K562 (cell line): ENCODE measurements at regions not wholly inside any gene's neighbourhood (a gene's known extent, or its start where the extent isn't known, plus 50 kb on each side); places are given as distances from the start of the nearest gene placed in this dataset.

Experiments used
- ATAC-seq: fragments of 200-7000 bp; cut with Tn5 transposase; 3 replicates; pipeline ENCODE4 v1.9.1; 2020; ENCODE audit warnings: moderate library complexity
- BruUV-seq: library from RNA; stranded (reverse); fragments of 400-500 nt; replicated peaks from 2 replicates; lab custom pipeline; 2021; lab: Mats Ljungman, UMichigan
- CTCF ChIA-PET: fragments of 300-600 bp; formaldehyde crosslinking; extraction: SDS; loops from one replicate; lab custom pipeline; 2021; ENCODE audit warnings: low intra/inter-chr PET ratio; lab: Yijun Ruan, JAX
- POLR2A ChIA-PET: fragments of 300-600, 350-650 bp; sonication (Branson Sonifier 250); formaldehyde crosslinking; extraction: SDS; loops from one replicate; lab custom pipeline; 2021; ENCODE audit warnings: antibody characterized with exemption, inconsistent platforms; lab: Yijun Ruan, JAX
- DNase-seq, 4 experiments: peaks; one replicate each; pipeline versions ENCODE4 v3.0.0 to v3.0.0-alpha.2; 2011 to 2018; ENCODE audit warnings: low spot score in 3 of 4, mixed read lengths in 3 of 4; ENCODE audit errors: extremely low read depth in 1 of 4
- FAIRE-seq: peaks from 2 replicates; lab custom pipeline; 2011; peaks lifted over from hg19 to GRCh38; lab: Jason Lieb, UNC
- H2AFZ ChIP-seq: 2 replicates; pipeline ENCODE4 v1.6.0; 2011; ENCODE audit warnings: low read depth, low read length, control low read depth, inconsistent platforms
- H3K27ac ChIP-seq: fragments of 200-600 bp; 3 replicates; pipeline ENCODE4 v1.8.0; 2011; ENCODE audit warnings: low read depth, mild to moderate bottlenecking, control low read depth, inconsistent platforms, low read length, moderate library complexity, mixed read lengths; ENCODE audit errors: extremely low read depth
- H3K27me3 ChIP-seq, 2 experiments: fragments of 300-600 bp in 1 of 2; 2 replicates in 1 of 2; 3 replicates in 1 of 2; pipeline versions ENCODE4 v1.6.0 to v1.8.0; 2011; ENCODE audit warnings: inconsistent platforms in 2 of 2, low read length in 2 of 2, mild to moderate bottlenecking in 1 of 2, mixed read lengths in 1 of 2, moderate library complexity in 1 of 2; ENCODE audit not compliant: control insufficient read depth in 2 of 2, insufficient read depth in 2 of 2
- H3K36me3 ChIP-seq: fragments of 300-600 bp; 3 replicates; pipeline ENCODE4 v1.8.0; 2011; ENCODE audit warnings: mild to moderate bottlenecking, low read length, inconsistent platforms; ENCODE audit not compliant: control insufficient read depth, insufficient read depth
- H3K4me1 ChIP-seq, 2 experiments: fragments of 200-600 bp in 1 of 2; replicated peaks in 1 of 2; 2 replicates in 1 of 2; 3 replicates in 1 of 2; pipeline versions ENCODE4 v1.5.1 to v1.8.0; 2011; ENCODE audit warnings: inconsistent platforms in 2 of 2, low read length in 2 of 2, mild to moderate bottlenecking in 1 of 2, mixed read lengths in 1 of 2, moderate library complexity in 1 of 2; ENCODE audit not compliant: control insufficient read depth in 2 of 2, insufficient read depth in 2 of 2
- H3K4me2 ChIP-seq: 2 replicates; pipeline ENCODE4 v1.6.1; 2011; ENCODE audit warnings: low read length, control low read depth, inconsistent platforms, mixed read lengths; ENCODE audit not compliant: insufficient read depth
- H3K4me3 ChIP-seq: fragments of 200-600 bp; sonication (generic), shearing (Covaris generic); 2 replicates; pipeline ENCODE4 v1.5.1; 2016; ENCODE audit warnings: control low read depth, inconsistent platforms
- H3K79me2 ChIP-seq: fragments of 200-600 bp; 3 replicates; pipeline ENCODE4 v1.8.0; 2011; ENCODE audit warnings: low read length, inconsistent platforms; ENCODE audit not compliant: control insufficient read depth, insufficient read depth
- H3K9ac ChIP-seq, 2 experiments: 2 replicates each; pipeline versions ENCODE4 v1.6.0 to v1.6.1; 2011; ENCODE audit warnings: low read depth in 2 of 2, low read length in 2 of 2, control low read depth in 1 of 2, inconsistent platforms in 1 of 2, mild to moderate bottlenecking in 1 of 2, mixed read lengths in 1 of 2; ENCODE audit not compliant: insufficient read depth in 1 of 2
- H3K9me1 ChIP-seq: one replicate; pipeline ENCODE4 v1.6.0; 2011; ENCODE audit warnings: inconsistent platforms, mild to moderate bottlenecking, low read length, moderate library complexity; ENCODE audit not compliant: control insufficient read depth, insufficient read depth
- H3K9me3 ChIP-seq: replicated peaks from 2 replicates; pipeline ENCODE4 v1.5.1; 2011; ENCODE audit warnings: low read depth, low read length, inconsistent platforms; ENCODE audit not compliant: control insufficient read depth, insufficient read depth
- H4K20me1 ChIP-seq: replicated peaks from 2 replicates; pipeline ENCODE4 v1.6.1; 2011; ENCODE audit warnings: low read length, inconsistent platforms, mixed read lengths; ENCODE audit not compliant: control insufficient read depth, insufficient read depth
- DACH1 ChIP-seq: fragments of 450-650 bp; IDR thresholded peaks from 2 replicates; pipeline ENCODE4 v1.6.1; 2018; ENCODE audit not compliant: partially characterized antibody
- DMBX1 ChIP-seq: fragments of 250-450 bp; sonication (Bioruptor Pico); IDR thresholded peaks from 2 replicates; pipeline ENCODE4 v1.8.0; 2022; ENCODE audit warnings: inconsistent platforms, mild to moderate bottlenecking, moderate library complexity, borderline replicate concordance
- FOXK2 ChIP-seq, 2 experiments: fragments of 450-650 bp; IDR thresholded peaks in 1 of 2; conservative IDR thresholded peaks in 1 of 2; 2 replicates each; pipeline ENCODE4 v1.6.1; 2016; ENCODE audit warnings: low read depth in 2 of 2, mild to moderate bottlenecking in 1 of 2
- HIVEP1 ChIP-seq: fragments of 250-450 bp; sonication (Bioruptor Pico); IDR thresholded peaks from 2 replicates; pipeline ENCODE4 v1.4.0; 2020; ENCODE audit warnings: mild to moderate bottlenecking
- MCM3 ChIP-seq: fragments of 450-650 bp; IDR thresholded peaks from 2 replicates; pipeline ENCODE4 v1.6.1; 2016
- MED1 ChIP-seq: sonication (generic); formaldehyde crosslinking; IDR thresholded peaks from 2 replicates; pipeline ENCODE4 v1.8.1; 2023; ENCODE audit warnings: missing genetic modification reagents, borderline replicate concordance
- RBM14 ChIP-seq: fragments of 200-400 bp; formaldehyde crosslinking; IDR thresholded peaks from 2 replicates; pipeline ENCODE4 v1.6.1; 2018; ENCODE audit warnings: low read depth, mild to moderate bottlenecking, low read length, moderate library complexity, borderline replicate concordance; ENCODE audit not compliant: insufficient read depth
- STAG1 ChIP-seq: sonication (generic); formaldehyde crosslinking; IDR thresholded peaks from 2 replicates; pipeline ENCODE4 v1.5.0; 2020; ENCODE audit warnings: missing genetic modification reagents, borderline replicate concordance
- TAF9B ChIP-seq: fragments of 450-650 bp; IDR thresholded peaks from 2 replicates; pipeline ENCODE4 v1.6.1; 2018; ENCODE audit warnings: mild to moderate bottlenecking; ENCODE audit not compliant: partially characterized antibody
- ZNF133 ChIP-seq: fragments of 250-450 bp; sonication (Bioruptor Pico); IDR thresholded peaks from 2 replicates; pipeline ENCODE4 v1.4.0; 2020; ENCODE audit warnings: mild to moderate bottlenecking
- ZNF253 ChIP-seq: fragments of 250-450 bp; sonication (Bioruptor Pico); conservative IDR thresholded peaks from 2 replicates; pipeline ENCODE4 v1.6.1; 2021; ENCODE audit warnings: mild to moderate bottlenecking
- WGBS: fragments of 100-300 bp; shearing (Covaris generic); methylation state at CpG from one replicate; pipeline ENCODE4 v1.1.6; 2016; ENCODE audit warnings: low coverage, mixed read lengths; ENCODE audit not compliant: insufficient coverage; ENCODE audit errors: missing lambda C conversion rate; 5-methylcytosine and 5-hydroxymethylcytosine counted together
- in situ Hi-C: fragments of 300-500 bp; cut with MboI; formaldehyde crosslinking; loops from 4 replicates; pipeline ENCODE4 v1.15.0; 2018; ENCODE audit warnings: inconsistent platforms, mixed read lengths
- intact Hi-C: fragments of 100-400 bp; cut with micrococcal nuclease; formaldehyde crosslinking; loops from 2 replicates; pipeline ENCODE4 v1.14.2; 2022
- TF ChIP-seq, protein P1 (sequence below): fragments of 450-650 bp; IDR thresholded peaks from 2 replicates; pipeline ENCODE4 v1.6.1; 2017; ENCODE audit warnings: mild to moderate bottlenecking, moderate library complexity
- TF ChIP-seq, protein P2 (sequence below): fragments of 200-800 bp; sonication (Bioruptor generic); IDR thresholded peaks from 2 replicates; pipeline ENCODE4 v1.6.1; 2017; ENCODE audit warnings: missing genetic modification characterization, missing compliant biosample characterization
- TF ChIP-seq, protein P3 (sequence below): sonication (generic); formaldehyde crosslinking; IDR thresholded peaks from 2 replicates; pipeline ENCODE4 v1.8.0; 2022; ENCODE audit warnings: mild to moderate bottlenecking, missing genetic modification reagents

DNA sequence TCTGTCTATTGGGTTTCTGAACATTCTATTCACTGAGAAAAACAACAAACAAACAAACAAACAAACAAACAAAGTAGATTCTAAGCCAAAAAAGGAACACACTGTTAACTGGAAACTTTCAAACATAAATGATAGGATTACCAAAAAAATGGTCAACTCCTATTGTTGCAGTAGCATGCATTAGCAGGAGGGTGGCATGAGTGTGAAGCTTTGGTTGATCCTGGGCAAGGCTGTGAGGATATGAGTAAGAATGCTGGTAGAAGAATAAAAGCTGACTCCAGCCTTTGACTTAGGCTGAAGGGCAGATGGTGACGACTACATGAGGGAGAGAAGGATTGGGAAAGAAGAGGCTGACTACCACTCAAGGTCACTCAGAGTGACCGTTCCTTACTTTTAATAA lies 810.3 kb downstream of the VGLL3 start:
- POLR2A ChIA-PET, result no interaction called here
- H4K20me1 ChIP-seq, result no peaks in the 10 kb centered on the region
- BruUV-seq, result no TSS peak
- no peaks in the 10 kb centered on the region for H3K27me3 ChIP-seq
- H3K9ac ChIP-seq, result no peak overlapping the region
- no peak overlapping the region for H3K4me3 ChIP-seq
- intact Hi-C loops, result no loop called here
- H3K79me2 ChIP-seq, result no peaks in the 10 kb centered on the region
- H3K4me2 ChIP-seq, result no peak overlapping the region
- no peak overlapping the region for H3K27ac ChIP-seq
- FAIRE-seq, result no peak
- TF ChIP-seq, protein P1, sequence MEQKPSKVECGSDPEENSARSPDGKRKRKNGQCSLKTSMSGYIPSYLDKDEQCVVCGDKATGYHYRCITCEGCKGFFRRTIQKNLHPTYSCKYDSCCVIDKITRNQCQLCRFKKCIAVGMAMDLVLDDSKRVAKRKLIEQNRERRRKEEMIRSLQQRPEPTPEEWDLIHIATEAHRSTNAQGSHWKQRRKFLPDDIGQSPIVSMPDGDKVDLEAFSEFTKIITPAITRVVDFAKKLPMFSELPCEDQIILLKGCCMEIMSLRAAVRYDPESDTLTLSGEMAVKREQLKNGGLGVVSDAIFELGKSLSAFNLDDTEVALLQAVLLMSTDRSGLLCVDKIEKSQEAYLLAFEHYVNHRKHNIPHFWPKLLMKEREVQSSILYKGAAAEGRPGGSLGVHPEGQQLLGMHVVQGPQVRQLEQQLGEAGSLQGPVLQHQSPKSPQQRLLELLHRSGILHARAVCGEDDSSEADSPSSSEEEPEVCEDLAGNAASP, result no peak
- TF ChIP-seq ZNF253 (CRISPR knock-in tag) (no peak), STAG1 (CRISPR knock-in tag) (no peak)
- TF ChIP-seq, all 486 proteins: peak for 0
- DNase-seq (no peak), ATAC-seq (no peak)
- CTCF ChIA-PET, result no interaction called here
- Histone ChIP-seq H3K36me3 (no peaks in the 10 kb centered on the region), H3K4me1 (no peaks in the 10 kb centered on the region), H3K9me3 (no peaks in the 10 kb centered on the region), H2AFZ (no peak overlapping the region), H3K9me1 (no peaks in the 10 kb centered on the region)
- in situ Hi-C loops, result no loop called here
- WGBS, result 0% methylated on average over 2 of the region's 2 CpGs

DNA sequence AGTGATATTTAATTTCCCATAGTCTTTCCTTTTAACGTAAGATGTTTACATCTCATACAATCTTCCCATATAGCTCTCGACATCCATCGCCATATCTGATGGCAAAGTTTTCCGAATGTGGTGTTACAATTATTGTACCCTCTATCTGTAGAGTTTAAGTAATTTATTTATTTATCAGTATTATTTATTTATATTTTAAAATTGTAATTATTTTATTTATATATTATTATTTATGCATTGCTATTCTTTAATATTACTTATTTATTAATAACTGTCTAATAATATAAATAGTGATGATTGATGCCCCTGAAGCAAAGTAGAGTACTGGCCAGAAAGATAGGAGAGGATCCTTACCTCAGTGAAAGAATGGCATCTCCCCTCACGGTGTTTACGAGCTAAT lies 812.9 kb downstream of the VGLL3 start:
- DNase-seq (no peak), ATAC-seq (no peak), FAIRE-seq (no peak)
- Histone ChIP-seq H3K9me1 (no peaks in the 10 kb centered on the region), H3K4me3 (no peak overlapping the region), H4K20me1 (no peaks in the 10 kb centered on the region), H3K4me2 (no peak overlapping the region), H3K79me2 (no peaks in the 10 kb centered on the region), H3K36me3 (no peaks in the 10 kb centered on the region), H2AFZ (no peak overlapping the region), H3K9me3 (no peaks in the 10 kb centered on the region), H3K4me1 (no peaks in the 10 kb centered on the region), H3K9ac (no peak overlapping the region), H3K27ac (no peak overlapping the region), H3K27me3 (no peaks in the 10 kb centered on the region)
- BruUV-seq, result no TSS peak
- ChIA-PET CTCF (no interaction called here), POLR2A (no interaction called here)
- 4% methylated on average over 6 of the region's 6 CpGs for WGBS
- in situ Hi-C loops, result no loop called here
- intact Hi-C loops, result no loop called here
- TF ChIP-seq, protein P2, sequence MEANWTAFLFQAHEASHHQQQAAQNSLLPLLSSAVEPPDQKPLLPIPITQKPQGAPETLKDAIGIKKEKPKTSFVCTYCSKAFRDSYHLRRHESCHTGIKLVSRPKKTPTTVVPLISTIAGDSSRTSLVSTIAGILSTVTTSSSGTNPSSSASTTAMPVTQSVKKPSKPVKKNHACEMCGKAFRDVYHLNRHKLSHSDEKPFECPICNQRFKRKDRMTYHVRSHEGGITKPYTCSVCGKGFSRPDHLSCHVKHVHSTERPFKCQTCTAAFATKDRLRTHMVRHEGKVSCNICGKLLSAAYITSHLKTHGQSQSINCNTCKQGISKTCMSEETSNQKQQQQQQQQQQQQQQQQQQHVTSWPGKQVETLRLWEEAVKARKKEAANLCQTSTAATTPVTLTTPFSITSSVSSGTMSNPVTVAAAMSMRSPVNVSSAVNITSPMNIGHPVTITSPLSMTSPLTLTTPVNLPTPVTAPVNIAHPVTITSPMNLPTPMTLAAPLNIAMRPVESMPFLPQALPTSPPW (CRISPR knock-in tag), result no peak
- TF ChIP-seq DMBX1 (CRISPR knock-in tag), result no peak
- TF ChIP-seq, protein P3, sequence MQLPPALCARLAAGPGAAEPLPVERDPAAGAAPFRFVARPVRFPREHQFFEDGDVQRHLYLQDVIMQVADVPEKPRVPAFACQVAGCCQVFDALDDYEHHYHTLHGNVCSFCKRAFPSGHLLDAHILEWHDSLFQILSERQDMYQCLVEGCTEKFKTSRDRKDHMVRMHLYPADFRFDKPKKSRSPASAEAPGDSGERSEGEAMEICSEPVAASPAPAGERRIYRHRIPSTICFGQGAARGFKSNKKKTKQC (CRISPR knock-in tag), result no peak
- TF ChIP-seq ZNF133, result no peak
- TF ChIP-seq RBM14, result no peak
- TF ChIP-seq MED1 (CRISPR knock-in tag), result no peak
- no peak for TF ChIP-seq TAF9B
- no peak for TF ChIP-seq MCM3
- TF ChIP-seq HIVEP1, result no peak
- TF ChIP-seq FOXK2 (conservative IDR thresholded peaks at IDR 0.05 in 1 of 2, IDR thresholded peaks at IDR 0.05 in 1 of 2; ENCODE audit: low read depth in 2 of 2), result no peak
- no peak for TF ChIP-seq DACH1
